HUES64 (cell line): ENCODE measurements at regions not wholly inside any gene's neighbourhood (a gene's known extent, or its start where the extent isn't known, plus 50 kb on each side); places are given as distances from the start of the nearest gene placed in this dataset.
A peak's percentile ranks its signal among the peaks of the same experiment; 100 is the strongest.

ENCODE experiments used
- H3K27ac ChIP-seq: 2 replicates; pipeline ENCODE4 v1.7.0; 2013; ENCODE audit warnings: low read depth, low read length, inconsistent platforms
- H3K27me3 ChIP-seq: 2 replicates; pipeline ENCODE4 v1.6.1; 2013; ENCODE audit warnings: mild to moderate bottlenecking, low read length; ENCODE audit not compliant: insufficient read depth
- H3K36me3 ChIP-seq: 2 replicates; pipeline ENCODE4 v1.6.1; 2013; ENCODE audit warnings: mild to moderate bottlenecking, low read length; ENCODE audit not compliant: insufficient read depth
- H3K4me1 ChIP-seq: 2 replicates; pipeline ENCODE4 v1.6.1; 2013; ENCODE audit warnings: mild to moderate bottlenecking, low read length, moderate library complexity; ENCODE audit not compliant: insufficient read depth
- H3K4me3 ChIP-seq: 2 replicates; pipeline ENCODE4 v1.5.1; 2013; ENCODE audit warnings: mild to moderate bottlenecking, low read length, moderate library complexity
- H3K9ac ChIP-seq: 2 replicates; pipeline ENCODE4 v1.6.1; 2013; ENCODE audit warnings: mild to moderate bottlenecking, low read depth, low read length
- H3K9me3 ChIP-seq: 2 replicates; pipeline ENCODE4 v1.6.1; 2013; ENCODE audit warnings: low read depth, low read length; ENCODE audit not compliant: insufficient read depth
- WGBS: fragments of 150-250, 120-280 bp; methylation state at CpG from one replicate; pipeline ENCODE4 v1.1.7; 2013; ENCODE audit warnings: missing lambda C conversion rate; 5-methylcytosine and 5-hydroxymethylcytosine counted together

GRCh38 chr3:19030522-19030839 is 117.8 kb upstream of the KCNH8 start:
- Histone ChIP-seq H3K4me3 (no peak overlapping the region), H3K27me3 (no peaks in the 10 kb centered on the region), H3K27ac (no peak overlapping the region), H3K36me3 (no peaks in the 10 kb centered on the region), H3K9ac (no peak overlapping the region), H3K4me1 (no peaks in the 10 kb centered on the region), H3K9me3 (no peaks in the 10 kb centered on the region)
- 81% methylated on average over 4 of the region's 4 CpGs for WGBS

- no peak overlapping the region for H3K27ac ChIP-seq
- 94% methylated on average over 2 of the region's 2 CpGs for WGBS
Measured at GRCh38 chr3:19029837-19030521, 118.3 kb upstream of the KCNH8 start.

GRCh38 chr3:19025441-19025840 is 122.9 kb upstream of the KCNH8 start:
- Histone ChIP-seq H3K9me3 (no peaks in the 10 kb centered on the region), H3K4me1 (no peaks in the 10 kb centered on the region), H3K27ac (no peak overlapping the region), H3K9ac (no peak overlapping the region), H3K27me3 (no peaks in the 10 kb centered on the region), H3K36me3 (no peaks in the 10 kb centered on the region), H3K4me3 (no peak overlapping the region)
- no CpG with 5 or more reads among the region's 1 CpG for WGBS

More at GRCh38 chr3:19029837-19030521, 118.3 kb upstream of the KCNH8 start:
- Histone ChIP-seq H3K4me3 (no peak overlapping the region), H3K9ac (no peak overlapping the region), H3K4me1 (no peaks in the 10 kb centered on the region), H3K9me3 (no peaks in the 10 kb centered on the region), H3K27me3 (no peaks in the 10 kb centered on the region), H3K36me3 (no peaks in the 10 kb centered on the region)

- 90% methylated on average over 4 of the region's 4 CpGs for WGBS
- no peaks in the 10 kb centered on the region for H3K4me1 ChIP-seq
- no peak overlapping the region for H3K27ac ChIP-seq
- no peaks in the 10 kb centered on the region for H3K27me3 ChIP-seq
- no peak overlapping the region for H3K9ac ChIP-seq
- H3K4me3 ChIP-seq, result no peak overlapping the region
- no peaks in the 10 kb centered on the region for H3K9me3 ChIP-seq
- no peaks in the 10 kb centered on the region for H3K36me3 ChIP-seq
Measured at GRCh38 chr3:19022546-19022945, 125.8 kb upstream of the KCNH8 start.

GRCh38 chr3:19016851-19017250 is 131.5 kb upstream of the KCNH8 start:
- 92% methylated on average over 2 of the region's 2 CpGs for WGBS
- Histone ChIP-seq H3K4me1 (peaks cover 10% of the 10 kb centered on the region), H3K27me3 (no peaks in the 10 kb centered on the region), H3K9me3 (no peaks in the 10 kb centered on the region), H3K9ac (no peak overlapping the region), H3K4me3 (no peak overlapping the region), H3K27ac (no peak overlapping the region), H3K36me3 (no peaks in the 10 kb centered on the region)

GRCh38 chr3:19013879-19014278 is 134.4 kb upstream of the KCNH8 start:
- Histone ChIP-seq H3K27me3 (no peaks in the 10 kb centered on the region), H3K4me1 (peaks cover 10% of the 10 kb centered on the region), H3K9ac (no peak overlapping the region), H3K4me3 (no peak overlapping the region), H3K36me3 (no peaks in the 10 kb centered on the region), H3K27ac (no peak overlapping the region), H3K9me3 (no peaks in the 10 kb centered on the region)
- 96% methylated on average over 1 of the region's 1 CpG for WGBS

GRCh38 chr3:19012846-19013245 is 135.5 kb upstream of the KCNH8 start:
- H3K36me3 ChIP-seq, result no peaks in the 10 kb centered on the region
- H3K27ac ChIP-seq, result no peak overlapping the region
- no peaks in the 10 kb centered on the region for H3K9me3 ChIP-seq
- H3K4me1 ChIP-seq, result peaks cover 10% of the 10 kb centered on the region
- no peak overlapping the region for H3K9ac ChIP-seq
- 95% methylated on average over 3 of the region's 3 CpGs for WGBS
- H3K4me3 ChIP-seq, result no peak overlapping the region
- H3K27me3 ChIP-seq, result no peaks in the 10 kb centered on the region

- no peaks in the 10 kb centered on the region for H3K9me3 ChIP-seq
- H3K27me3 ChIP-seq, result no peaks in the 10 kb centered on the region
- no CpG with 5 or more reads among the region's 1 CpG for WGBS
- no peak overlapping the region for H3K9ac ChIP-seq
- H3K4me3 ChIP-seq, result no peak overlapping the region
- H3K36me3 ChIP-seq, result no peaks in the 10 kb centered on the region
- no peak overlapping the region for H3K27ac ChIP-seq
- H3K4me1 ChIP-seq, result peaks cover 5% of the 10 kb centered on the region; the same call in 1 of the 2 replicates
Measured at GRCh38 chr3:19002606-19003005, 145.7 kb upstream of the KCNH8 start.

- WGBS, result 95% methylated on average over 4 of the region's 4 CpGs
- H3K36me3 ChIP-seq, result no peaks in the 10 kb centered on the region
- H3K9me3 ChIP-seq, result peaks cover 10% of the 10 kb centered on the region
- H3K4me3 ChIP-seq, result no peak overlapping the region
- H3K9ac ChIP-seq, result no peak overlapping the region
- no peaks in the 10 kb centered on the region for H3K27me3 ChIP-seq
- no peak overlapping the region for H3K27ac ChIP-seq
- peaks cover 10% of the 10 kb centered on the region for H3K4me1 ChIP-seq
Measured at GRCh38 chr3:18998069-18998468, 150.2 kb upstream of the KCNH8 start.

GRCh38 chr3:18992709-18993108 is 155.6 kb upstream of the KCNH8 start:
- peak overlapping the region; percentile 4; the same call in 1 of the 2 replicates for H3K4me3 ChIP-seq
- peaks cover 39% of the 10 kb centered on the region for H3K4me1 ChIP-seq
- H3K27me3 ChIP-seq, result no peaks in the 10 kb centered on the region
- peak overlapping the region; percentile 53 for H3K9ac ChIP-seq
- no CpG with 5 or more reads among the region's 1 CpG for WGBS
- H3K36me3 ChIP-seq, result no peaks in the 10 kb centered on the region
- peak overlapping the region; percentile 82 for H3K27ac ChIP-seq
- H3K9me3 ChIP-seq, result peaks cover 10% of the 10 kb centered on the region

- H3K9ac ChIP-seq, result no peak overlapping the region
- H3K27ac ChIP-seq, result no peak overlapping the region
- peaks cover 51% of the 10 kb centered on the region for H3K4me1 ChIP-seq
- no peak overlapping the region for H3K4me3 ChIP-seq
- WGBS, result 94% methylated on average over 6 of the region's 7 CpGs
- no peaks in the 10 kb centered on the region for H3K36me3 ChIP-seq
- no peaks in the 10 kb centered on the region for H3K27me3 ChIP-seq
- H3K9me3 ChIP-seq, result no peaks in the 10 kb centered on the region
Measured at GRCh38 chr3:18989237-18989795, 159.0 kb upstream of the KCNH8 start.
